ENCODE measurements at regions not wholly inside any gene's neighbourhood (a gene's known extent, or its start where the extent isn't known, plus 50 kb on each side); places are given as distances from the start of the nearest gene placed in this dataset.

GRCh38 chr10:8315619-8316021 is 261.1 kb downstream of the GATA3 start:
- Histone ChIP-seq H3K9me3 (replicated peaks; ENCODE audit: control insufficient read depth, insufficient read depth, low read length) (no peaks in the 10 kb centered on the region), H4K20me1 (ENCODE audit: control insufficient read depth, insufficient read depth) (no peaks in the 10 kb centered on the region), H3K4me2 (ENCODE audit: control insufficient read depth, insufficient read depth) (no peak overlapping the region), H3K4me3 (no peak overlapping the region), H3K4me1 (ENCODE audit: control insufficient read depth, insufficient read depth, low read length) (no peaks in the 10 kb centered on the region), H3K79me2 (ENCODE audit: control insufficient read depth, insufficient read depth, low read length) (no peaks in the 10 kb centered on the region), H3K27ac (ENCODE audit: control insufficient read depth, insufficient read depth) (no peak overlapping the region), H3K27me3 (replicated peaks in 1 of 2; ENCODE audit: control insufficient read depth in 2 of 2, insufficient read depth in 2 of 2, low read length in 1 of 2) (no peaks in the 10 kb centered on the region), H2AFZ (ENCODE audit: control insufficient read depth, low read depth, low read length) (no peak overlapping the region), H3K9ac (ENCODE audit: control insufficient read depth, insufficient read depth, low read length) (no peak overlapping the region), H3K36me3 (ENCODE audit: control insufficient read depth in 2 of 2, insufficient read depth in 2 of 2, low read length in 1 of 2) (no peaks in the 10 kb centered on the region)
- in situ Hi-C loops (cut with MboI) (no loop called here), intact Hi-C loops (cut with micrococcal nuclease; ENCODE audit: unreplicated experiment) (no loop called here)
- no TSS peak for BruUV-seq (replicated peaks)
- ATAC-seq (peak; percentile 54), DNase-seq (ENCODE audit: low read depth, low spot score) (no peak), FAIRE-seq (no peak)
- POLR2A ChIA-PET, result no interaction called here
- SMC1A ChIA-PET (ENCODE audit: uncharacterized antibody, unreplicated experiment), result interaction anchor here (1.1 kb wide), 1 partner anchor 110 kb away, joined by 3 read pairs; no protein-coding TSS in a partner anchor
- 0% methylated on average over 1 of the region's 1 CpG for WGBS (ENCODE audit: insufficient coverage, insufficient replicate concordance, low lambda C conversion rate, missing lambda C conversion rate)
- RAD21 ChIA-PET (ENCODE audit: unreplicated experiment), result no interaction called here
- CTCF ChIA-PET, result interaction anchor here (0.8 to 1.1 kb wide), 2 partner anchors 14 to 617 kb away, joined by 3 read pairs; no protein-coding TSS in a partner anchor
- TF ChIP-seq DPF2 (IDR thresholded peaks at IDR 0.05) (no peak), RUNX3 (IDR thresholded peaks at IDR 0.05; ENCODE audit: low read length) (peak; percentile 48; the same call in 1 of the 2 replicates), ATF2 (IDR thresholded peaks at IDR 0.05; ENCODE audit: low read length) (peak; percentile 40; the same call in 1 of the 2 replicates), ZNF274 (IDR thresholded peaks at IDR 0.05; ENCODE audit: insufficient read depth, insufficient read length) (no peak), SUPT20H (IDR thresholded peaks at IDR 0.05; ENCODE audit: borderline replicate concordance, control insufficient read depth, low read depth, low read length) (no peak), JUNB (IDR thresholded peaks at IDR 0.05) (peak; percentile 70), NR2F1 (conservative IDR thresholded peaks at IDR 0.05) (no peak), HDGF (IDR thresholded peaks at IDR 0.05) (no peak), CREM (IDR thresholded peaks at IDR 0.05; ENCODE audit: low read depth) (peak; percentile 41; the same call in 1 of the 2 replicates), TCF7 (IDR thresholded peaks at IDR 0.05; ENCODE audit: borderline replicate concordance) (peak; percentile 80), EED (IDR thresholded peaks at IDR 0.05; ENCODE audit: low read depth) (peak; percentile 48; the same call in 1 of the 2 replicates), ZNF592 (IDR thresholded peaks at IDR 0.05) (no peak), CBX5 (IDR thresholded peaks at IDR 0.05; ENCODE audit: low read depth) (no peak), CEBPZ (IDR thresholded peaks at IDR 0.05; ENCODE audit: low read depth, low read length) (no peak), ETV6 (conservative IDR thresholded peaks at IDR 0.05 in 1 of 2, IDR thresholded peaks at IDR 0.05 in 1 of 2; ENCODE audit: borderline replicate concordance in 1 of 2, low read depth in 1 of 2) (peak in 1 of 2 experiments; percentile 49; a peak in 1 of 4 replicates), STAT3 (IDR thresholded peaks at IDR 0.05; ENCODE audit: low read depth, low read length) (no peak)
